Neuronal stem cell (in vitro differentiated cells): ENCODE measurements at regions not wholly inside any gene's neighbourhood (a gene's known extent, or its start where the extent isn't known, plus 50 kb on each side); places are given as distances from the start of the nearest gene placed in this dataset.

Experiments used
- DNase-seq: peaks from one replicate; pipeline ENCODE4 v3.0.0-alpha.2; 2013; ENCODE audit warnings: low spot score
- H2AFZ ChIP-seq: one replicate; pipeline ENCODE4 v1.6.1; 2013; ENCODE audit warnings: mild to moderate bottlenecking, low read length, inconsistent platforms
- H2AK5ac ChIP-seq: 2 replicates; pipeline ENCODE4 v1.6.1; 2013; ENCODE audit warnings: low read depth, mild to moderate bottlenecking, inconsistent platforms, low read length, moderate library complexity, mixed read lengths
- H2BK120ac ChIP-seq: 2 replicates; pipeline ENCODE4 v1.6.1; 2013; ENCODE audit warnings: low read depth, mild to moderate bottlenecking, inconsistent platforms, low read length, moderate library complexity, mixed read lengths
- H2BK12ac ChIP-seq: one replicate; pipeline ENCODE4 v1.6.1; 2013; ENCODE audit warnings: low read length, inconsistent platforms
- H2BK15ac ChIP-seq: 2 replicates; pipeline ENCODE4 v1.6.1; 2013; ENCODE audit warnings: mild to moderate bottlenecking, low read length, inconsistent platforms, mixed read lengths
- H2BK5ac ChIP-seq: one replicate; pipeline ENCODE4 v1.6.1; 2013; ENCODE audit warnings: inconsistent platforms, mild to moderate bottlenecking, low read length, moderate library complexity
- H3K14ac ChIP-seq: one replicate; pipeline ENCODE4 v1.6.1; 2013; ENCODE audit warnings: low read length, inconsistent platforms
- H3K18ac ChIP-seq: 2 replicates; pipeline ENCODE4 v1.6.1; 2013; ENCODE audit warnings: low read length, inconsistent platforms
- H3K23ac ChIP-seq: 2 replicates; pipeline ENCODE4 v1.6.1; 2013; ENCODE audit warnings: low read depth, mild to moderate bottlenecking, mixed read lengths, low read length, inconsistent platforms; ENCODE audit not compliant: poor library complexity
- H3K27ac ChIP-seq: replicated peaks from 3 replicates; pipeline ENCODE4 v1.5.1; 2013; ENCODE audit warnings: low read length, inconsistent platforms
- H3K27me3 ChIP-seq, 3 experiments: 2 replicates each; pipeline ENCODE4 v1.6.1; 2013; ENCODE audit warnings: low read length in 3 of 3, mild to moderate bottlenecking in 2 of 3, inconsistent platforms in 1 of 3, low read depth in 1 of 3, mixed read lengths in 1 of 3, moderate library complexity in 1 of 3; ENCODE audit not compliant: control insufficient read depth in 3 of 3, insufficient read depth in 3 of 3
- H3K36me3 ChIP-seq, 2 donors: replicated peaks in 1 of 2; 2 replicates each; pipeline ENCODE4 v1.6.1; 2013; ENCODE audit warnings: low read length in 2 of 2; ENCODE audit not compliant: control insufficient read depth in 2 of 2, insufficient read depth in 2 of 2
- H3K4ac ChIP-seq: 2 replicates; pipeline ENCODE4 v1.6.1; 2013; ENCODE audit warnings: inconsistent platforms, mild to moderate bottlenecking, low read length, moderate library complexity
- H3K4me1 ChIP-seq, 2 donors: 1 replicate in 1 of 2; 2 replicates in 1 of 2; pipeline ENCODE4 v1.6.1; 2013; ENCODE audit warnings: low read length in 2 of 2, low read depth in 1 of 2; ENCODE audit not compliant: control insufficient read depth in 2 of 2, insufficient read depth in 1 of 2
- H3K4me2 ChIP-seq: one replicate; pipeline ENCODE4 v1.6.1; 2013; ENCODE audit warnings: mild to moderate bottlenecking, low read length, inconsistent platforms; ENCODE audit not compliant: insufficient read depth, poor library complexity, severe bottlenecking
- H3K4me3 ChIP-seq, 2 donors: 2 replicates each; pipeline ENCODE4 v1.5.1; 2013; ENCODE audit warnings: low read length in 2 of 2, mild to moderate bottlenecking in 2 of 2, inconsistent platforms in 1 of 2, moderate library complexity in 1 of 2
- H3K79me1 ChIP-seq: one replicate; pipeline ENCODE4 v1.6.1; 2013; ENCODE audit warnings: low read depth, mild to moderate bottlenecking, inconsistent platforms, low read length, moderate library complexity
- H3K9ac ChIP-seq: one replicate; pipeline ENCODE4 v1.6.1; 2013; ENCODE audit warnings: mild to moderate bottlenecking, low read depth, low read length, inconsistent platforms; ENCODE audit not compliant: poor library complexity
- H3K9me3 ChIP-seq, 2 donors: replicated peaks in 1 of 2; 2 replicates each; pipeline versions ENCODE3 to v1.6.1; 2013; ENCODE audit warnings: low read length in 2 of 2, mild to moderate bottlenecking in 2 of 2, inconsistent platforms in 1 of 2, low read depth in 1 of 2, mixed read lengths in 1 of 2, moderate library complexity in 1 of 2; ENCODE audit not compliant: control insufficient read depth in 2 of 2, insufficient read depth in 1 of 2
- H4K8ac ChIP-seq: one replicate; pipeline ENCODE4 v1.6.1; 2013; ENCODE audit warnings: low read depth, mild to moderate bottlenecking, inconsistent platforms, low read length, moderate library complexity
- H4K91ac ChIP-seq: one replicate; pipeline ENCODE4 v1.6.1; 2013; ENCODE audit warnings: low read length, low read depth, mild to moderate bottlenecking, inconsistent platforms; ENCODE audit not compliant: poor library complexity
- WGBS, 2 donors: extraction: QIAGEN DNeasy Blood & Tissue Kit; methylation state at CpG; one replicate each; pipeline ENCODE4 v1.1.7; 2013; ENCODE audit warnings: missing lambda C conversion rate in 2 of 2, mixed read lengths in 1 of 2; ENCODE audit not compliant: insufficient read length in 2 of 2, insufficient replicate concordance in 1 of 2; ENCODE audit errors: extremely low coverage in 2 of 2; 5-methylcytosine and 5-hydroxymethylcytosine counted together

- Histone ChIP-seq H3K4me2 (no peak overlapping the region), H2AK5ac (no peak overlapping the region), H3K18ac (no peak overlapping the region), H3K14ac (no peak overlapping the region), H3K9ac (no peak overlapping the region), H3K27me3 (no peaks in the 10 kb centered on the region), H3K9me3 (no peaks in the 10 kb centered on the region), H3K36me3 (no peaks in the 10 kb centered on the region), H3K4me3 (no peak overlapping the region), H2BK12ac (no peak overlapping the region), H3K4ac (no peak overlapping the region), H3K27ac (no peak overlapping the region), H3K79me1 (no peaks in the 10 kb centered on the region), H2AFZ (peak overlapping the region; percentile 74), H2BK120ac (no peak overlapping the region), H3K23ac (no peak overlapping the region), H2BK5ac (no peak overlapping the region), H4K91ac (no peak overlapping the region), H4K8ac (no peak overlapping the region), H3K4me1 (no peaks in the 10 kb centered on the region), H2BK15ac (no peak overlapping the region)
- no peak for DNase-seq
- no CpG with 5 or more reads among the region's 3 CpGs for WGBS, 2 donors
Measured at GRCh38 chr6:122322824-122323223, 76.6 kb upstream of the HSF2 start.

DNA sequence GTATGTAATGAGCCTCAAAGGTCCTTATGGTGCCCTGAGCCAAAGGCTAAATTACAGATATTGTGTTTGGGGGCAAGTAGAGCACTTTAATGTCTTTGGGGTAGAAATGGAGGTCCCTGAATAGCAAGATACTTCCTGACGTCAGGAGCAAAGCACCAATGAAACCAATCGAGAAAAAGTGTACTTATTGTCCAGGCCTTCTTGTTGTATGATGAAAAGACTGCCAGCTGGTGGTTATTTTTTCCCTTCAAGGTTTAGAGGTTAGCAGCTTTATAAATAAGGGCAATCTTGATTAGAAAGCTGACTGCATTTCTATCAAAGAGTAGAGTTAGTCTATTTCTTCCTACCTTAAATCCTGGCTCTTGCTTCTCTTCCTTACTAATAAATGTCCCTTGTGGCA, 76.1 kb upstream of the HSF2 start:
- no peak overlapping the region for H2BK15ac ChIP-seq
- WGBS, 2 donors, result no CpG with 5 or more reads among the region's 2 CpGs
- no peak overlapping the region for H2BK5ac ChIP-seq
- no peak overlapping the region for H4K91ac ChIP-seq
- no peak overlapping the region for H2BK120ac ChIP-seq
- no peak overlapping the region for H3K18ac ChIP-seq
- no peaks in the 10 kb centered on the region for H3K4me1 ChIP-seq
- no peak overlapping the region for H3K4me3 ChIP-seq
- no peaks in the 10 kb centered on the region for H3K36me3 ChIP-seq
- no peak for DNase-seq
- H3K9ac ChIP-seq, result no peak overlapping the region
- H2AFZ ChIP-seq, result peak overlapping the region; percentile 74
- H3K9me3 ChIP-seq, result no peaks in the 10 kb centered on the region
- no peaks in the 10 kb centered on the region for H3K27me3 ChIP-seq
- no peak overlapping the region for H4K8ac ChIP-seq
- no peak overlapping the region for H2AK5ac ChIP-seq
- no peak overlapping the region for H3K4me2 ChIP-seq
- H2BK12ac ChIP-seq, result no peak overlapping the region
- H3K14ac ChIP-seq, result no peak overlapping the region
- H3K23ac ChIP-seq, result no peak overlapping the region
- no peaks in the 10 kb centered on the region for H3K79me1 ChIP-seq
- no peak overlapping the region for H3K27ac ChIP-seq
- H3K4ac ChIP-seq, result no peak overlapping the region

- Histone ChIP-seq H2BK5ac (no peak overlapping the region), H3K4me1 (no peaks in the 10 kb centered on the region), H3K9me3 (no peaks in the 10 kb centered on the region), H3K14ac (no peak overlapping the region), H3K9ac (no peak overlapping the region), H3K18ac (no peak overlapping the region), H2BK12ac (no peak overlapping the region), H4K91ac (no peak overlapping the region), H4K8ac (no peak overlapping the region), H2AK5ac (no peak overlapping the region), H3K79me1 (no peaks in the 10 kb centered on the region), H3K23ac (no peak overlapping the region), H3K4me2 (no peak overlapping the region), H2AFZ (no peak overlapping the region), H3K4ac (no peak overlapping the region), H3K36me3 (no peaks in the 10 kb centered on the region), H3K27ac (no peak overlapping the region), H2BK120ac (no peak overlapping the region), H3K27me3 (no peaks in the 10 kb centered on the region), H2BK15ac (no peak overlapping the region), H3K4me3 (no peak overlapping the region)
- WGBS, 2 donors, result no CpG with 5 or more reads among the region's 1 CpG
- DNase-seq, result no peak
Measured at GRCh38 chr6:122330315-122330714, 69.1 kb upstream of the HSF2 start.

- H3K9me3 ChIP-seq, result no peaks in the 10 kb centered on the region
- H2BK5ac ChIP-seq, result no peak overlapping the region
- no peak for DNase-seq
- H3K9ac ChIP-seq, result no peak overlapping the region
- H2BK120ac ChIP-seq, result no peak overlapping the region
- H3K14ac ChIP-seq, result no peak overlapping the region
- no peak overlapping the region for H4K8ac ChIP-seq
- H3K4me3 ChIP-seq, result no peak overlapping the region
- no peaks in the 10 kb centered on the region for H3K36me3 ChIP-seq
- no peak overlapping the region for H4K91ac ChIP-seq
- no peaks in the 10 kb centered on the region for H3K4me1 ChIP-seq
- no CpG with 5 or more reads among the region's 3 CpGs for WGBS, 2 donors
- H2AK5ac ChIP-seq, result no peak overlapping the region
- no peak overlapping the region for H3K18ac ChIP-seq
- no peaks in the 10 kb centered on the region for H3K79me1 ChIP-seq
- no peaks in the 10 kb centered on the region for H3K27me3 ChIP-seq
- no peak overlapping the region for H2AFZ ChIP-seq
- no peak overlapping the region for H2BK12ac ChIP-seq
- H3K27ac ChIP-seq, result no peak overlapping the region
- no peak overlapping the region for H2BK15ac ChIP-seq
- H3K4ac ChIP-seq, result no peak overlapping the region
- no peak overlapping the region for H3K4me2 ChIP-seq
- no peak overlapping the region for H3K23ac ChIP-seq
Measured at GRCh38 chr6:122337645-122338044, 61.8 kb upstream of the HSF2 start.
